ENCODE measurements at regions not wholly inside any gene's neighbourhood (a gene's known extent, or its start where the extent isn't known, plus 50 kb on each side); places are given as distances from the start of the nearest gene placed in this dataset.

DNA sequence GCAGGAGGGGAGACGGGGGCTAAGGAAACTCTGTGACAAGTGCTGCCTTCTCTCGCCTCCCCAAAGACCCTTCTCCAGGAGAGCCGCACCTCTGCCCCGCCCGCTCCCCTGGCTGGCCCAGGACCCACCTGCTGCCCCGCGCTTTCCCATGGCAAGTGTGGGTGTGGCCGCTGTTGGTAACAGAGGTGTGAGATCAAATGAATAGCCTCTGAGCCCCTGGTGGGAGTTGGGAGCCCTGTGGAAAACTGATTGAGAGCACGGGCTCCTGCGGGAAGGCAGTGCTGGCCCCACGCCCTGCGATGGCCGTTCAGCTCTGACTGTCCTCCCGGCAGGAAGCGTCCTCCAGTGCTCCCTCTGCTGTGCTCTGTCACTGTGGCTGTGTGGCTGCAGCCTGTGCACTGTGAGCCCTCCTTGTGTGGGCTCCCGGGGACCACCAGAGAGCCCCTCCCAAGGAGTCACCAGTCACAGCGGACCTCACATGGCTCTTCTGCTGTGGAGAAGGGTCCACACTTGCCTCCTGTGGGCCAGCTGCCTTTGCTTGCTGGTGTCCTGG, 1275.9 kb downstream of the BRD1 start:
- TF ChIP-seq, protein P1, sequence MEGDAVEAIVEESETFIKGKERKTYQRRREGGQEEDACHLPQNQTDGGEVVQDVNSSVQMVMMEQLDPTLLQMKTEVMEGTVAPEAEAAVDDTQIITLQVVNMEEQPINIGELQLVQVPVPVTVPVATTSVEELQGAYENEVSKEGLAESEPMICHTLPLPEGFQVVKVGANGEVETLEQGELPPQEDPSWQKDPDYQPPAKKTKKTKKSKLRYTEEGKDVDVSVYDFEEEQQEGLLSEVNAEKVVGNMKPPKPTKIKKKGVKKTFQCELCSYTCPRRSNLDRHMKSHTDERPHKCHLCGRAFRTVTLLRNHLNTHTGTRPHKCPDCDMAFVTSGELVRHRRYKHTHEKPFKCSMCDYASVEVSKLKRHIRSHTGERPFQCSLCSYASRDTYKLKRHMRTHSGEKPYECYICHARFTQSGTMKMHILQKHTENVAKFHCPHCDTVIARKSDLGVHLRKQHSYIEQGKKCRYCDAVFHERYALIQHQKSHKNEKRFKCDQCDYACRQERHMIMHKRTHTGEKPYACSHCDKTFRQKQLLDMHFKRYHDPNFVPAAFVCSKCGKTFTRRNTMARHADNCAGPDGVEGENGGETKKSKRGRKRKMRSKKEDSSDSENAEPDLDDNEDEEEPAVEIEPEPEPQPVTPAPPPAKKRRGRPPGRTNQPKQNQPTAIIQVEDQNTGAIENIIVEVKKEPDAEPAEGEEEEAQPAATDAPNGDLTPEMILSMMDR (IDR thresholded peaks at IDR 0.05): no peak
- TF ChIP-seq POLR2A (IDR thresholded peaks at IDR 0.05): no peak

Measured in heart left ventricle (tissue), 13 donors.